AG04449 (cell line): ENCODE measurements at regions not wholly inside any gene's neighbourhood (a gene's known extent, or its start where the extent isn't known, plus 50 kb on each side); places are given as distances from the start of the nearest gene placed in this dataset.

ENCODE experiments used
- CTCF ChIA-PET: fragments of 350-600 bp; formaldehyde crosslinking; extraction: SDS; loops from one replicate; lab custom pipeline; 2021; ENCODE audit warnings: antibody characterized with exemption; lab: Yijun Ruan, JAX
- POLR2A ChIA-PET: fragments of 400-600, 350-600 bp; formaldehyde crosslinking; extraction: SDS; loops from one replicate; lab custom pipeline; 2020; ENCODE audit warnings: antibody characterized with exemption, inconsistent platforms; lab: Yijun Ruan, JAX
- DNase-seq: peaks from one replicate; pipeline ENCODE4 v3.0.0-alpha.2; 2010; ENCODE audit warnings: low read depth, low spot score
- H3K4me3 ChIP-seq: 2 replicates; pipeline ENCODE4 v1.5.1; 2011; ENCODE audit warnings: low read depth, mild to moderate bottlenecking, control low read depth, low read length
- CTCF ChIP-seq: IDR thresholded peaks from one replicate; pipeline ENCODE4 v1.5.1; 2011; ENCODE audit warnings: mild to moderate bottlenecking, moderate library complexity, low read length, control low read depth, inconsistent platforms; ENCODE audit not compliant: insufficient read depth; ENCODE audit errors: missing control alignments

- H3K4me3 ChIP-seq: no peak overlapping the region
- DNase-seq: no peak
- no peak for TF ChIP-seq CTCF
- ChIA-PET CTCF (no interaction called here), POLR2A (no interaction called here)
These were observed 411.2 kb downstream of the SHQ1 start for GRCh38 chr3:72436863-72437592.

GRCh38 chr3:72434296-72434695 lies 413.9 kb downstream of the SHQ1 start:
- DNase-seq: no peak
- no peak overlapping the region for H3K4me3 ChIP-seq
- ChIA-PET POLR2A (no interaction called here), CTCF (interaction anchor here (1.1 kb wide), 1 partner anchor 9 kb away, joined by 3 read pairs; no protein-coding TSS in a partner anchor)
- TF ChIP-seq CTCF: no peak

- DNase-seq: no peak
- POLR2A ChIA-PET: no interaction called here
- CTCF ChIA-PET: no interaction called here
- TF ChIP-seq CTCF: no peak
- H3K4me3 ChIP-seq: no peak overlapping the region
These were observed 416.0 kb downstream of the SHQ1 start for GRCh38 chr3:72432246-72432645.

GRCh38 chr3:72429589-72430353 lies 418.5 kb downstream of the SHQ1 start:
- no peak for TF ChIP-seq CTCF
- CTCF ChIA-PET: interaction anchor here (1.0 kb wide), 1 partner anchor 9 kb away, joined by 3 read pairs; no protein-coding TSS in a partner anchor
- H3K4me3 ChIP-seq: no peak overlapping the region
- POLR2A ChIA-PET: no interaction called here
- no peak for DNase-seq

GRCh38 chr3:72428803-72429202 lies 419.4 kb downstream of the SHQ1 start:
- H3K4me3 ChIP-seq: no peak overlapping the region
- no peak for DNase-seq
- ChIA-PET POLR2A (no interaction called here), CTCF (no interaction called here)
- no peak for TF ChIP-seq CTCF

GRCh38 chr3:72427624-72428023 lies 420.6 kb downstream of the SHQ1 start:
- no peak for TF ChIP-seq CTCF
- no peak overlapping the region for H3K4me3 ChIP-seq
- ChIA-PET POLR2A (no interaction called here), CTCF (interaction anchor here (0.7 kb wide), 1 partner anchor 14 kb away, joined by 3 read pairs; no protein-coding TSS in a partner anchor)
- DNase-seq: no peak
